ENCODE measurements at regions not wholly inside any gene's neighbourhood (a gene's known extent, or its start where the extent isn't known, plus 50 kb on each side); places are given as distances from the start of the nearest gene placed in this dataset.

GRCh38 chr11:97419729-97420128, 1029.9 kb downstream of the JRKL start:
- TF ChIP-seq, protein P1, sequence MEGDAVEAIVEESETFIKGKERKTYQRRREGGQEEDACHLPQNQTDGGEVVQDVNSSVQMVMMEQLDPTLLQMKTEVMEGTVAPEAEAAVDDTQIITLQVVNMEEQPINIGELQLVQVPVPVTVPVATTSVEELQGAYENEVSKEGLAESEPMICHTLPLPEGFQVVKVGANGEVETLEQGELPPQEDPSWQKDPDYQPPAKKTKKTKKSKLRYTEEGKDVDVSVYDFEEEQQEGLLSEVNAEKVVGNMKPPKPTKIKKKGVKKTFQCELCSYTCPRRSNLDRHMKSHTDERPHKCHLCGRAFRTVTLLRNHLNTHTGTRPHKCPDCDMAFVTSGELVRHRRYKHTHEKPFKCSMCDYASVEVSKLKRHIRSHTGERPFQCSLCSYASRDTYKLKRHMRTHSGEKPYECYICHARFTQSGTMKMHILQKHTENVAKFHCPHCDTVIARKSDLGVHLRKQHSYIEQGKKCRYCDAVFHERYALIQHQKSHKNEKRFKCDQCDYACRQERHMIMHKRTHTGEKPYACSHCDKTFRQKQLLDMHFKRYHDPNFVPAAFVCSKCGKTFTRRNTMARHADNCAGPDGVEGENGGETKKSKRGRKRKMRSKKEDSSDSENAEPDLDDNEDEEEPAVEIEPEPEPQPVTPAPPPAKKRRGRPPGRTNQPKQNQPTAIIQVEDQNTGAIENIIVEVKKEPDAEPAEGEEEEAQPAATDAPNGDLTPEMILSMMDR (IDR thresholded peaks at IDR 0.05; ENCODE audit: low read depth, low read length), result no peak
- TF ChIP-seq MAX (IDR thresholded peaks at IDR 0.05; ENCODE audit: low read depth, low read length), result no peak
- TF ChIP-seq POLR2A (IDR thresholded peaks at IDR 0.05; ENCODE audit: extremely low read depth, insufficient read length), result no peak
- TF ChIP-seq MYC (IDR thresholded peaks at IDR 0.05; ENCODE audit: low read depth, low read length), result no peak

All from NB4 (cell line).